A549 (cell line): ENCODE measurements at regions not wholly inside any gene's neighbourhood (a gene's known extent, or its start where the extent isn't known, plus 50 kb on each side); places are given as distances from the start of the nearest gene placed in this dataset.

Source experiments
- ATOH8 ChIP-seq: fragments of 250-450 bp; sonication (Bioruptor Pico); IDR thresholded peaks from 2 replicates; pipeline ENCODE4 v1.5.0; 2020; ENCODE audit warnings: low read depth, mild to moderate bottlenecking, moderate library complexity
- CTCF ChIP-seq: fragments of >200 bp; sonication (Bioruptor Twin); formaldehyde crosslinking; IDR thresholded peaks from 3 replicates; pipeline ENCODE4 v1.5.1; 2016
- ELK1 ChIP-seq: fragments of 150-350 bp; IDR thresholded peaks from 2 replicates; pipeline ENCODE4 v1.6.1; 2014; ENCODE audit warnings: low read depth, mild to moderate bottlenecking, low read length
- MAFK ChIP-seq: fragments of 450-650 bp; IDR thresholded peaks from 2 replicates; pipeline ENCODE4 v1.6.1; 2014; ENCODE audit not compliant: partially characterized antibody
- MAX ChIP-seq: IDR thresholded peaks from 2 replicates; pipeline ENCODE4 v1.6.1; 2012
- PBX3 ChIP-seq: IDR thresholded peaks from 2 replicates; pipeline ENCODE4 v1.6.1; 2012
- PHF8 ChIP-seq: fragments of 200-600 bp; sonication (generic); IDR thresholded peaks from 2 replicates; pipeline ENCODE4 v1.6.1; 2016; ENCODE audit warnings: low read depth, mild to moderate bottlenecking, antibody characterized with exemption, moderate library complexity, borderline replicate concordance
- POLR2A ChIP-seq: IDR thresholded peaks from 2 replicates; pipeline ENCODE4 v1.6.1; 2012; ENCODE audit warnings: mild to moderate bottlenecking, low read length
- REST ChIP-seq: fragments of 200-600 bp; sonication (generic); IDR thresholded peaks from 2 replicates; pipeline ENCODE4 v1.6.1; 2016; ENCODE audit warnings: antibody characterized with exemption, mild to moderate bottlenecking, moderate library complexity
- RFX5 ChIP-seq: fragments of 450-650 bp; IDR thresholded peaks from 2 replicates; pipeline ENCODE4 v1.7.1; 2014; ENCODE audit warnings: antibody characterized with exemption, mild to moderate bottlenecking, moderate library complexity
- SMC3 ChIP-seq: fragments of >200 bp; sonication (Bioruptor Twin); formaldehyde crosslinking; IDR thresholded peaks from 3 replicates; pipeline ENCODE4 v1.6.1; 2018; ENCODE audit warnings: inconsistent platforms
- SREBF2 ChIP-seq: fragments of 450-650 bp; IDR thresholded peaks from 2 replicates; pipeline ENCODE4 v1.6.1; 2014; ENCODE audit warnings: mild to moderate bottlenecking, moderate library complexity

- no peak for TF ChIP-seq CTCF
- no peak for TF ChIP-seq MAX
- TF ChIP-seq MAFK: no peak
- TF ChIP-seq SREBF2: no peak
- TF ChIP-seq REST: no peak
- TF ChIP-seq ATOH8 (CRISPR knock-in tag): no peak
- TF ChIP-seq POLR2A: no peak
- no peak for TF ChIP-seq SMC3
- TF ChIP-seq RFX5: no peak
- TF ChIP-seq PHF8: no peak
- no peak for TF ChIP-seq PBX3
- no peak for TF ChIP-seq ELK1
Observed at GRCh38 chr2:55106148-55106547, 55.9 kb upstream of the RTN4 start.
